ENCODE measurements at regions not wholly inside any gene's neighbourhood (a gene's known extent, or its start where the extent isn't known, plus 50 kb on each side); places are given as distances from the start of the nearest gene placed in this dataset. TPM values are rescaled to one million over a fixed set of nuclear protein-coding genes. Genes with fewer than 3 reads are reported as not detected.

DNA sequence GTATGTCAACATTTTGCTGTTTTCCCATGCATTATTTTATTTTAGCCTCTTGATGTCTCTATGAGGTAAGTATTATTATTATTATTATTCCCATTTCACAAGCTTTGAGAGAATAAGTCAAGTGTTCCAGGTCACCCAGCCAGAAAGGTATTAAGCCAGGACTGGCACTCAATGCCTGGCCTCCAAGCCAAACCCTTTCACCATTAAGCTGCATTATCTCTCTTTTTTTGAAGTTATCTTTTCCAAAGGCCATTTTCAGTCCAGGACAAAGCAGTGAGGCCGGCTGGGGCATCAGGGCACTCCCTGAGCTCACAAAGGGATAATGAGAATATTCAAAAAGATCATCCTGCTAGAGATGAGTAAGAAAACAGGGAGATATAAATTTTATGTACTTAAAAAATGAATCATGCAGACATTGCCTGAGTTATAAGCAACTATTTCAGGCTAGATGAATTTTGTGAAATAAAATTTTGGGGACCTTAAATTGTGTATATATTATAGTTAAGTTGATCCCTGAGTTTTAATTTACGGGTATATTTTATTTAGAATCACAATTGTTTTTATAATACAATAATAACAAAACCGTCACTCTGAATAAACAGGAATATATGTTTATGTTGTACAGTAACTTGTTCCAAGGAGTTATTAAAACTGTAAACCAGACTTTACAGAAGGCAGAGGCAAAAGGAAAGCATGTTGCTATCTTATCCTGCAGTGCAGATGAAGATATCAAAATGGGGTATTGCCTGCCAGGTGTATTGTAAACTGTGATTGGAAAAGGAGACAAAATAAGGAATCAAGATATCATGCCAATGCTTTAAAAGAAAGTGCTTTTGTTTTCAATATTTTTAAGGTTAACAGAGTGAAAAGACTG lies 51.3 kb upstream of the CAV2 start:
- DNase-seq, result no peak

DNA sequence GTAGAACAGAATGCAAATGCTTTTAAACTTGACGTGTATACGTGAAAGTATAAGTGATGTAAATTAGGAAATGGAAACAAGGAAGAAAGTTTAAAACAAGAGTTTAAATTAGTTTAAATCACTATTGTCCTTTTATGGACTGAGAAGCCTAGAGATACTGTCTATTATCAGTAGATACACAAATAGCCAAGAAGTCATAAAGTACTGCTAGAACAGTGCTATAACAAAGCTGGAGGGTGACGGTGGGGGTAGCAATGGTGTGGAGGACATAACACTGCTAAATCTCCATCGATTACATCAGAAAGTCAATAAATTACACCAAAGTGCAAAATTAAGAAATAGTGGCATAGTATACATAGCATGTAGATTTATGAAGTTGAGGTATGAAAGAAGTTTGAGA lies 50.1 kb upstream of the CAV2 start:
- DNase-seq, result no peak

Small RNA genes in the stretch of these regions (small RNA-seq; reads per million reads assigned to genes)
- gene RF00017 (ENCODE audit: low replicate concordance), result not detected
